RCC 7860 (cell line): ENCODE measurements at regions not wholly inside any gene's neighbourhood (a gene's known extent, or its start where the extent isn't known, plus 50 kb on each side); places are given as distances from the start of the nearest gene placed in this dataset.
A peak's percentile ranks its signal among the peaks of the same experiment; 100 is the strongest.

ENCODE experiments used
- DNase-seq: peaks from one replicate; pipeline ENCODE4 v3.0.0-alpha.2; 2015; ENCODE audit warnings: low spot score
- FAIRE-seq: peaks from 2 replicates; lab custom pipeline; 2012; peaks lifted over from hg19 to GRCh38; lab: Jason Lieb, UNC

DNA sequence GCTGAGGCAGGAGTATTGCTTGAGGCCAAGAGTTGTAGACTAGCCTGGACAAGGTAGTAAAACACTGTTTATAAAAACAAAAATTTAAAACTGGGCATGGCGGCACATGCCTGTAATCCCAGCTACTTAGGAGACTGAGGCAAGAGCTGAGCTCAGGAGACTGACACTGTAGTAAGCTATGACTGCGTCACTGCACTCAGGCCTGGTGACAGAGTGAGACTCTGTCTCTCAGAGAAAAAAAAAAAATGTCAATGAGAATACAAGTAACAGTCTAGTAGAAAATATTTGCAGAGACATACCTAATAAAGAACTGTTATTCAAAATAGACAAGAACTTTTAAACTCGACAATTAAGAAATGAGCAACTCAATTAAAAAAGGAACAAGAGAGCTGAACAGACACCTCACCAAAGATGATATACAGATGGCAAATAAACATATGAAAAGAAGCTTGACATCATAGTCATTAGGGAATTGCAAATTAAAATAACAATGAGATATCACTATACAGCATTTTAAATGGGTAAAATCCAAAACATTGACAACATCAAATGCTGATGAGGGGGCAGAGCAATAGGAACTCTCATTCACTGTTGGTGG lies 624.3 kb upstream of the ZEB2 start:
- DNase-seq (no peak), FAIRE-seq (no peak)

DNA sequence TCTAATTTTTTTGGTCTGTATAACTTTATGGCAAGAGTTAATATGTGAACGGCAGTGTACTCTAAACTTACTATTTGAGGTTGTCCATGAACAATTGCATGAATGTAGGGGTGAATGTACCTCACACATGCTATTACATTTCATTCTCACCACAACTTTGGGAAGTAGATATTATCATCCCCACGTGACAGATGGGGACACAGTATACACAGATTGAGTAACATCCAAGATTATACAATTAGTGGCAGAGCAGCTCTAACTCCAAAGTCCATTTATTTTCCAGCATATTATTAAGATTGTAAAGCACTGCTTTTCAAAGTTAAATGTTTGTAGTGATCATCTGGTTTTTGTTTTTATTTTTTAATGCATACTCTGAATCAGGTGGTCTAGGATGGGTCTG lies 622.1 kb upstream of the ZEB2 start:
- FAIRE-seq (no peak), DNase-seq (no peak)

- no peak for FAIRE-seq
- no peak for DNase-seq
These were observed 620.7 kb upstream of the ZEB2 start for GRCh38 chr2:145140658-145141057.

DNA sequence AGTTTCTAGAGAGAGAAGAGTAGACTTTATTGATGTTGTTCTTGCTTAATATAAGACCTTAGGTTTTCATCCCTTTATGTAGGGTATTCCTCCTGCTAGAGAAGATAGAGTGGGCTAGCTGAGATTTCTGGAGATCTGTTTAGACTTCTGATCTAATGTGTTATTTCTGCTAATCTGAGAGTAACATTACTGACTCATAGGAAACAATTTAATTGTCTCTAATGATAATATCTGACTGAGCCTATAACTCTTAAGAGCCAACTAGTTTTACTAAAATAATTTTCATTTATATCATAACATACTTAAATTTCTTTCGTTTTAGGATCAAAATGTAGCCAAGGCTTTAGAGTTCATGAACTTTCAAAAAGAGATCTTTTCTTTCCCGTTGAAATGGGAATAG lies 618.7 kb upstream of the ZEB2 start:
- FAIRE-seq, result no peak
- no peak for DNase-seq

DNA sequence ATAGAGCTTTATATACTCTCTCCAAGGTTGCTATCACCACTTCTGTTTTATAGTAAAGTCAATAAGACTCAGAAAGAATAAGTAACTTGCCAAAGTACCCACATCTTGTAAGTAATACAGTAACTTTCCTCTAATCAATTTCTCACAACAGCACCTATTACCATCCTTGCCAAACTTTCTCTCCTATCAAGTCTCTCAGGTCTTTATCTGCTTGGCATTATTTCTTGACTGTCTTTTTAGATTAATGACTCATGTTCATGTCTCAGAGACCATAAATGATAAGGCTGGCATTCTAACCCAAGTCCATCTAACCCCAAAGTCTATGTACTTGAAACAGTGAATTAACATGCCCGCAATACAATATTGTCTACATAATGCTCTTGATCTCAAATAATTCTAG lies 618.0 kb upstream of the ZEB2 start:
- FAIRE-seq (no peak), DNase-seq (no peak)

DNA sequence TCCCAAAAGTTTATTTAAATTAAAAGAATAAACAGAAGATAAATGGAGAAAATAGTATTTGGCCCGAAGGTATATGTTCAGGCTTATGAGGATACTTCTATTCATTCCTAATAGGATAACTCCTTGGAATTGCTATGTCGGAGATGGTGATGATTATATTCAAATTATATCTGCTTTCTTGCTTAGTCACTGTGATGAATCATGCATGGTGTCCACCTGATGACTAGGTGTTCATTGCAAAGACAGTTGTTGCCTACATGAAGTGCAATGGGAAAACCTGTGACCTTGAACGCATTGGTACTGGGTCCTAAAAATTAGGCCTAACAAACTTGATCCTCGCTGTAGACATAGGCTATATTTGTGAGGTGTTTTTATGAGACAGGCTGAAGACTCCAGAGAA lies 617.3 kb upstream of the ZEB2 start:
- FAIRE-seq (no peak), DNase-seq (no peak)

- DNase-seq, result no peak
- no peak for FAIRE-seq
These were observed 616.8 kb upstream of the ZEB2 start for GRCh38 chr2:145136702-145137101.

GRCh38 chr2:145126146-145126545 lies 606.2 kb upstream of the ZEB2 start:
- FAIRE-seq (no peak), DNase-seq (no peak)

DNA sequence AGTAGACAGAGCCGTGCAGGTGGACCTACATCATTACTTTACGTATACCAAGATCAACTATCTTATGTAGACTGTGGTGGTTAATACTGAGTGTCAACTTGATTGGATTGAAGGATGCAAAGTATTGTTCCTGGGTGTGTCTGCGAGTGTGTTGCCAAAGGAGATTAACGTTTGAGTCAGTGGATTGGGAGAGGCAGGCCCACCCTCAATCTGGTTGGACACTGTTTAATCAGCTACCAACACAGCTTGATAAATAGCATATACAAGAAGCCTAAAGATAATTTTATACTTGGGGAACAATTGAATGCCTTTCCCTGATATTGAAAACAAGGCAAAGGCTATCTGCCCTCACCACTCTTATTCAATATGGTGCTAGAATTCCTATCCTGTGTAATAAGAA lies 604.2 kb upstream of the ZEB2 start:
- DNase-seq (no peak), FAIRE-seq (no peak)

- FAIRE-seq (no peak), DNase-seq (no peak)
These were observed 603.7 kb upstream of the ZEB2 start for GRCh38 chr2:145123606-145124005.

- FAIRE-seq (no peak), DNase-seq (no peak)
These were observed 599.3 kb upstream of the ZEB2 start for GRCh38 chr2:145119225-145119624.

GRCh38 chr2:145116834-145117725 lies 597.2 kb upstream of the ZEB2 start:
- no peak for FAIRE-seq
- no peak for DNase-seq

- FAIRE-seq (no peak), DNase-seq (no peak)
These were observed 596.1 kb upstream of the ZEB2 start for GRCh38 chr2:145116056-145116455.

DNA sequence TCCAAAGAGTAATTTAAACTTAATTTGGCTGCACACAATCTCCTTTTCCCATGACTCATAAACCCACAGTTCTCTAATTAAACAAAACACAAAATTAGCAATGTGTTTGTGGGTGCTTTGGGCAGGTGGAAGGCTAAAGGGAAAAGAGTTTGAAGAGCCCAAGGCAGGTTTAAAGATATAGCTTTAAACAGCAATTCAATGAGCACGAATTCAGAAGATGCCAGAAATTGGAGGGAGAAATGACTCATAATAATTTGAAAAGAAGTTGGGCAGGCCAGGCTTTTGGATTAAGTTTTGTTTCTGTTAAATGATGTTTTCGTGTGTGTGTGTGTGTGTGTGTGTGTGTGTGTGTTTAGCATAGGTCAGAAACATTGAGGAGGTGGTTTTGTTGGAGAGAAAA lies 594.8 kb upstream of the ZEB2 start:
- DNase-seq, result no peak

DNA sequence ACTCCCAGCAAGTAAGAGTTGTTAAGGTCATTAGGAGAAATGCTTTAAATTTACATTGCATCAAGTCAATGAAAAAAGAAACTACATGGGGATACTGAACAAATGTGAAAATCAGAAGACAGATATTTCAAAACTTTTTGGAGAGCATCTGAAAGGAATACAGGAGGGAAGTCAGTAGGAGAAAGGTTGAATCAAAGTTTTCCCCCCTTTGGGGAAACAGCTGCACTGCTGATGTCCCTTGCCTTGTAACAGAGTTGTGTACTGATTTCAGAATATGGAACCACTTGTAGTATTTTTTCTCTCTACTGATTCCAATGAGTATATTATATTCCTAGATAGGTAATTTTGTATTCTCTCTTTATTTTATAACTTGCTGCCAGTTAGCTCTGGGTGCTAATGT lies 592.5 kb upstream of the ZEB2 start:
- no peak for DNase-seq
- no peak for FAIRE-seq

More for the DNA sequence above, 594.8 kb upstream of the ZEB2 start:
- no peak for FAIRE-seq

DNA sequence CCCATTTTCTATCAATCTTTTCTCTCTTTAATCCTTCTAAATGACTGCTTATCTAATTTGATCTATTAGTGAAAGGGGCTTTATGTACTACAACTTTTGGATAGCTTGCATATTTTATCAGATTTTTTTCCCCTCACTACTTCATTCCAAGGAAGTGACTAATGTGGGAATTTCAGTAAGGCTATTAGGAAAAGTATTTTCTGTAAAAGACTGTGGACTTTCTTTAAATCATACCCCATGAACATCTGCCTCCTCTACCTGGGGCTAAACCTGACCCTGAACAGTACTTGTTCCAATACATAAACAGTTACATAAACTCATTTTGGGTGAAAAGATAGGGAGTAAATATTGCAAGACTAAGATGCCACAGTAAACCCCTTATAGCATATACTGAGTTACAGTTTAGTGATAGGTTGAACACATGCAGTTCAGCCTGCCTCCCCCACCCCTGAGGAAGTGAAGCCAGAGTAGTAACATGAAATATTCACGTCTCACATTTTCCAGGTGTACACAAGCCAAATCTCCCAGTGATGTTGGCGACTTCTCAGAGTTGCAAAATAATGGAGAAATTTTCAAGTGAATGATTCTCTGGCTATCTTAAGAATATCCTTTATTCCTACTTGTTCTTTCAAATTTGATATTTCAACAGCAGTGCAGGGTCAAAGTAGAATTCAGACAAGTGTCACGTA lies 590.9 kb upstream of the ZEB2 start:
- peak; percentile 66 for FAIRE-seq
- peak; percentile 40 for DNase-seq

- FAIRE-seq, result peak; percentile 79
These were observed 589.2 kb upstream of the ZEB2 start for GRCh38 chr2:145108959-145109710.

GRCh38 chr2:145108361-145108778 lies 588.5 kb upstream of the ZEB2 start:
- DNase-seq, result peak; percentile 45

More at GRCh38 chr2:145108959-145109710, 589.2 kb upstream of the ZEB2 start:
- peak; percentile 33 for DNase-seq

DNA sequence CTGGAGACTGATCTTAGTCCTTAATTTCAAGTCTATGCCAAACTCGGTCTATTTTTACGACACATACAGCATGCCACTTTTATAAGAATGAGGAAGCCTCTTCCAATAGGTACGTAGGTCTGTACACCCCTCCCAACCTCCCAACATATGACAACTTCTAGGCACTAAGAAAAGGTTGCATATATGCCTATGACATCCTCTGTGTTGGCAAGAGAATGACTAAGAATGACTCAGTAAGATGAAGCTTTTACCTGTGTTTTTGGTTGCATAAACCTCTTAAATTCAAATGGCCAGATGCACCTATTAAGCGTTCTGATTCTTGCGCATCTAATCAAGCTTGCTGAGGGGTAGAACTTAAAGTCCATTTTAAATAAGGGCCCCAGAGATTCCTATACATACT lies 586.4 kb upstream of the ZEB2 start:
- FAIRE-seq (no peak), DNase-seq (no peak)

More at GRCh38 chr2:145108361-145108778, 588.5 kb upstream of the ZEB2 start:
- peak; percentile 72 for FAIRE-seq

DNA sequence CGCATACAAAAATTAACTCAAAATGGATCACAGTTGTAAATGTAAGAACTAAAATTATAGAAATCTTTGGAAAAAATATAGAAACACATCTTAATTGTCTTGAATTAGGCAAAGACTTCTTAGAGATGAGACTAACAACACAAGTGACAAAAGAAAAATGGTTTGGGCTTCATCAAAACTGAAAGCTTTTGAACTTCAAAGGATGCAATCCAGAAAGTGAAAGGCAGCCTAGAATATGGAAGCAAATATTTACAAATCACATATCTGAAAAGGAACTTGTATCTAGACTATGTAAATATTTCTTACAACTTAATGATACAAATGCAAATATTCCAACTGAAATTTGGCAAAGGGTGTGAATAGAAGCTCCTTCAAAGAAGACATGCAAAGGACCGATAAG lies 582.8 kb upstream of the ZEB2 start:
- FAIRE-seq, result no peak

GRCh38 chr2:145100301-145100700 lies 580.4 kb upstream of the ZEB2 start:
- no peak for FAIRE-seq
- DNase-seq, result no peak

More for the DNA sequence above, 582.8 kb upstream of the ZEB2 start:
- no peak for DNase-seq
